ENCODE measurements at regions not wholly inside any gene's neighbourhood (a gene's known extent, or its start where the extent isn't known, plus 50 kb on each side); places are given as distances from the start of the nearest gene placed in this dataset.

DNA sequence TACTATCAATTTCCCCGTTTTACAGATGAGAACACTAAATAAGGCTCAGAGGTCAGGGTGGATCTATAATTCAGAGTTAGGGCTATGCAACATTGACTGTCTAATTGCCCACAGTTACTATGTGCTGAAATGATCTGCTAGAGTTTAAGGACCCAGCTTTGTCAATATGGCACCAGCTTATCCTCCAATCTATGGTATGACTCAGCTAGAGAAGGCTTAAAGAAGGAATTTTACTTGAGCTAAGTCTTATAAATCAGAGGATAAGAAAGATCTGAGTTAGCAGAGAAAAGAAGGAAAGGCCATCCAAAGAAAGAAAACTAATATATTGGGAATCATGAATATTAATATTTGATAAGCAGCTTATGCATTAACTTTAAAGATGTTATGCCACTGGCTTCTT lies 78.1 kb downstream of the ASB9 start:
- no CpG with 5 or more reads among the region's 1 CpG for WGBS (ENCODE audit: insufficient coverage)
- Histone ChIP-seq H3K9me3 (ENCODE audit: control insufficient read depth, insufficient read depth, low read length) (no peaks in the 10 kb centered on the region), H3K27ac (ENCODE audit: low read depth, low read length) (no peak overlapping the region), H3K4me1 (ENCODE audit: control insufficient read depth, insufficient read depth, low read length) (no peaks in the 10 kb centered on the region), H3K27me3 (ENCODE audit: control insufficient read depth, insufficient read depth, low read length) (peaks cover 9% of the 10 kb centered on the region), H3K4me3 (ENCODE audit: low read depth, low read length) (no peak overlapping the region), H3K36me3 (ENCODE audit: control insufficient read depth, insufficient read depth, low read length) (no peaks in the 10 kb centered on the region)
- DNase-seq (ENCODE audit: low read depth in 4 of 6, low spot score in 6 of 6) = no peak

DNA sequence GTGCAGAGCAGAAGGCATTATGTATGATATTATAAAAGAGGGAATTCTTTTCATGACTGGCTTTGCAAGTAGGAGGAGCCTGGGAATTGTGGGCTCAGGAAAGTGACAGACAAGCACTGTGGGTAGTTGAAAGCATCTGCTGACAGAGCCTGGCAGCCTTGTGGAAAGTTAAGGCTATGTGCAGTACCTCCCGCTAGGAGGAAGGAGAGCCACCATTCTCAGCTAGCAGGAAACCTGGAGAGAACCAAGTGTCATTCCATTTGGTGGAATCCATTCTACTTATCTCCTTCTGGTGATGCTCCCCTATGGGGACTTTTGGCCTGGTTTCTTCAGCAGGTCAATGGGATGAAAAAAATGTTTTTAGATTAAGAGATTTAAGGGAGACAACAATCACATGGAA lies 81.8 kb downstream of the ASB9 start:
- WGBS (ENCODE audit: insufficient coverage) = 82% methylated on average over 1 of the region's 1 CpG
- no peaks in the 10 kb centered on the region for H3K4me1 ChIP-seq (ENCODE audit: control insufficient read depth, insufficient read depth, low read length)
- no peaks in the 10 kb centered on the region for H3K9me3 ChIP-seq (ENCODE audit: control insufficient read depth, insufficient read depth, low read length)
- H3K27me3 ChIP-seq (ENCODE audit: control insufficient read depth, insufficient read depth, low read length) = peaks cover 9% of the 10 kb centered on the region
- no peaks in the 10 kb centered on the region for H3K36me3 ChIP-seq (ENCODE audit: control insufficient read depth, insufficient read depth, low read length)
- no peak for DNase-seq (ENCODE audit: low read depth in 4 of 6, low spot score in 6 of 6)
- H3K27ac ChIP-seq (ENCODE audit: low read depth, low read length) = no peak overlapping the region
- H3K4me3 ChIP-seq (ENCODE audit: low read depth, low read length) = no peak overlapping the region

DNA sequence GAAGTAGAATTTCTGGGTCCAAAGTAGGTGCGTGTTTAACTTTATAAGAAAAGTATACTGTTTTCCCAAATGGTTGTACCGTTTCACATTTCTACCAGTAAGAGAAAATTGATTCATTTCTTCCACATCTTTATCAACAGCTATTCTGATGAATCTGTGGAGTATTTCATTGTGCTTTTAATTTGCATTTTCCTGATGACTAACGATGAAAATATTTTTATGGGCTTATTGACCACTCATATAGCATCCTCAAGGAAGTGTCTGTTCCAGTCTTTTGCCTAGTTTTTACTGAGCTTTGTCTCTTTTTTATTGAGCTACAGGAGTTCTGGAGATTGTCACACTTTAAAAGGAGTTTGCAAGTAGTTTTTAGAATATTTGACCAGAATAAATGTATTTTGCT lies 92.6 kb downstream of the ASB9 start:
- WGBS (ENCODE audit: insufficient coverage) = no CpG with 5 or more reads among the region's 3 CpGs
- Histone ChIP-seq H3K27me3 (ENCODE audit: control insufficient read depth, insufficient read depth, low read length) (peaks cover 8% of the 10 kb centered on the region), H3K27ac (ENCODE audit: low read depth, low read length) (no peak overlapping the region), H3K9me3 (ENCODE audit: control insufficient read depth, insufficient read depth, low read length) (no peaks in the 10 kb centered on the region), H3K4me3 (ENCODE audit: low read depth, low read length) (no peak overlapping the region), H3K4me1 (ENCODE audit: control insufficient read depth, insufficient read depth, low read length) (no peaks in the 10 kb centered on the region), H3K36me3 (ENCODE audit: control insufficient read depth, insufficient read depth, low read length) (no peaks in the 10 kb centered on the region)
- DNase-seq (ENCODE audit: low read depth in 4 of 6, low spot score in 6 of 6) = no peak

DNA sequence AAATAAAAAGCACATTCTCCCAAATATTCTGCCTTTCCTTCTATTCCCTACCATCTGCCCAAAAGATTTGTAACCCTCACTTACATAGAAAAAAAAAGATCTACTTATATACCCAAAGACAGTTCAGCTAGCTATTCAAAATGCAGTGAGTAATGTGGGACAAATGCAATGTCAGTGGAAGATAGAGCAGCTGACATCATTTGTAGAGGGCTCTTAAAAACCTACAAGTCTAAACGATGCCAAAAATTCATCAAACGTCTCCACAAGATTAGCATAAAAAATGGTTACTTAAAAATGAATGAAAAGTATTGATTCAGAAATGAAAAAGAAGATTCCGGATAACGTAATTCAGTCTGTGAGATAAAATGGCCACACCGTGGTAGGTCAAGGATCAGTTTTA lies 96.5 kb downstream of the ASB9 start:
- Histone ChIP-seq H3K27ac (ENCODE audit: low read depth, low read length) (no peak overlapping the region), H3K4me3 (ENCODE audit: low read depth, low read length) (no peak overlapping the region), H3K36me3 (ENCODE audit: control insufficient read depth, insufficient read depth, low read length) (no peaks in the 10 kb centered on the region), H3K4me1 (ENCODE audit: control insufficient read depth, insufficient read depth, low read length) (no peaks in the 10 kb centered on the region), H3K27me3 (ENCODE audit: control insufficient read depth, insufficient read depth, low read length) (peaks cover 14% of the 10 kb centered on the region), H3K9me3 (ENCODE audit: control insufficient read depth, insufficient read depth, low read length) (no peaks in the 10 kb centered on the region)
- DNase-seq (ENCODE audit: low read depth in 4 of 6, low spot score in 6 of 6) = peak in 2 of 6 donors; percentile 4 to 6
- no CpG with 5 or more reads among the region's 5 CpGs for WGBS (ENCODE audit: insufficient coverage)

DNA sequence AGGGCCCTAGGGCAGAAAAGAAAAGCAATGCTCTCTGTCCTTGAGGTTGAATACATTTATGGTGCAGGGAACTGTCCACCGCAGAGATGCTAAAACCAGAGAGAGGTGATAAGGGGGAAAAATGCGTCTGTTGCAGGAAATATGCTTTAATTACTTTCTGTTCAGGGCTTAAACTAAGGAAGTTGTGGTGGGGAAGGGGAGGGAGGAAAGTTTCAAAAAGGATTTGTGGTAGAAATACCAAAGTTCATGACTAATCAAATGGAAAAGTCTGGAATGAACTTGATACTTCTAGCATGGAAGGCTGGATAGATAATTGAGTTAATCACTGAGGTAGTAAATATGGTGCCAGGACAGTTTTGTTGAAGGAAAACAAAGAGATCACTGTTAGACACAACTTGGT lies 99.0 kb downstream of the ASB9 start:
- Histone ChIP-seq H3K4me1 (ENCODE audit: control insufficient read depth, insufficient read depth, low read length) (no peaks in the 10 kb centered on the region), H3K36me3 (ENCODE audit: control insufficient read depth, insufficient read depth, low read length) (no peaks in the 10 kb centered on the region), H3K4me3 (ENCODE audit: low read depth, low read length) (no peak overlapping the region), H3K27me3 (ENCODE audit: control insufficient read depth, insufficient read depth, low read length) (peaks cover 14% of the 10 kb centered on the region), H3K27ac (ENCODE audit: low read depth, low read length) (no peak overlapping the region), H3K9me3 (ENCODE audit: control insufficient read depth, insufficient read depth, low read length) (no peaks in the 10 kb centered on the region)
- WGBS (ENCODE audit: insufficient coverage) = 49% methylated on average over 2 of the region's 2 CpGs
- no peak for DNase-seq (ENCODE audit: low read depth in 4 of 6, low spot score in 6 of 6)

DNA sequence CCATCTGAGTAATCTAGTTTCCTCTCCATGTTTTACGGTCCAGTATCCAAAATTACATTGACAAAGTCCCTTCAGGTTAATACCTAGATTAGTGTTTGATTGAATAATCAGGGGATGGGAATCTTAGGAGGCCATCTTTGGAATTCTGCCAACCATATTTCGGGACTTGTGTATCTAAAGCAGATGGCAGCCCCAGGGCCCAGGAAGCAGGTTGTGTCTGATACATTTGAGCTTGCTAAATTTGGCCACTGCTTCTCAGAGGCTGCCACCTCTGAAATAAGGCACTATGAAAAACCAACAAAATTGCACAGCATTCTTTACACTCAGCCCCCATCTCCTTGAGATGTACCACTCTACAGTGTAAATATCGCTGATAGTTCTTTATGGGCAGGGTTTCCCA lies 102.1 kb downstream of the ASB9 start:
- no peaks in the 10 kb centered on the region for H3K36me3 ChIP-seq (ENCODE audit: control insufficient read depth, insufficient read depth, low read length)
- no peaks in the 10 kb centered on the region for H3K9me3 ChIP-seq (ENCODE audit: control insufficient read depth, insufficient read depth, low read length)
- H3K4me3 ChIP-seq (ENCODE audit: low read depth, low read length) = no peak overlapping the region
- H3K4me1 ChIP-seq (ENCODE audit: control insufficient read depth, insufficient read depth, low read length) = no peaks in the 10 kb centered on the region
- no peak overlapping the region for H3K27ac ChIP-seq (ENCODE audit: low read depth, low read length)
- no peak for DNase-seq (ENCODE audit: low read depth in 4 of 6, low spot score in 6 of 6)
- H3K27me3 ChIP-seq (ENCODE audit: control insufficient read depth, insufficient read depth, low read length) = peaks cover 16% of the 10 kb centered on the region
- 50% methylated on average over 2 of the region's 3 CpGs for WGBS (ENCODE audit: insufficient coverage)

DNA sequence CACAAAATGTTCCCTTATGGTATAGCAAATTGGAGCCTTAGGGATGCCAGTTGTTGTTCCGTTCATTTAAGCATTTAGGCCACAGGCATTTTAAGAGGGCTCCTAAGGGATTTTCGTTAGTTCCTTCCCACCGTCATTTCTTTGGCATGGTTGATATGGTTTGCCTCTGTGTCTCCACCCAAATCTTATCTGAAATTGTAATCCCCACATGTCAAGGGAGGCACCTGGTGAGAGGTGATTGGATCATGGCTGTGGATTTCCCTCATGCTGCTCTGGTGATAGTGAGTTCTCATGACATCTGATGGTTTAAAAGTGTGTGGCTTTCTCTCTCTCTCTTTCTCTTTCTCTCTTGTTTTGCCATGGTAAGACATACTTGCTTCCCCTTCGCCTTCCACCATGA lies 104.1 kb downstream of the ASB9 start:
- H3K4me3 ChIP-seq (ENCODE audit: low read depth, low read length) = no peak overlapping the region
- no peaks in the 10 kb centered on the region for H3K9me3 ChIP-seq (ENCODE audit: control insufficient read depth, insufficient read depth, low read length)
- H3K4me1 ChIP-seq (ENCODE audit: control insufficient read depth, insufficient read depth, low read length) = no peaks in the 10 kb centered on the region
- DNase-seq (ENCODE audit: low read depth in 4 of 6, low spot score in 6 of 6) = no peak
- H3K36me3 ChIP-seq (ENCODE audit: control insufficient read depth, insufficient read depth, low read length) = no peaks in the 10 kb centered on the region
- H3K27ac ChIP-seq (ENCODE audit: low read depth, low read length) = no peak overlapping the region
- 40% methylated on average over 1 of the region's 4 CpGs for WGBS (ENCODE audit: insufficient coverage)
- H3K27me3 ChIP-seq (ENCODE audit: control insufficient read depth, insufficient read depth, low read length) = peaks cover 10% of the 10 kb centered on the region

DNA sequence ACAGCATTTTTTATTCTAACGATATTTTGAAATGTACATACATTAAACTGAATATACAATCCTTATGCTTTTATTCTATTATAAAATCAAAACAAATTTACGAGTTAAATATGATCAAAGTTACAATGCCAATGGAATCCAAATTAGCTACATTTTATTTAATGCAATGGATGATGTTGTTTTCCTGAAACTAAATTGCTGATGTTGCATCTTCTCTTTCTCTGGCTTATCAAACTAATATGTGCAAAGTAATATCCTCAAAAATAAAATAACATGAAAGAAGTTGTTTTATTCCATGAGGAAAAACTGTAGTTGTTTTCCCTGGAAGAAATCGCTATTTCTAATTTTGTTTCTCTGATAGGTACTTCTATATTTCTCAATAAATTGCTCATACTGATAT lies 106.8 kb downstream of the ASB9 start:
- H3K9me3 ChIP-seq (ENCODE audit: control insufficient read depth, insufficient read depth, low read length) = no peaks in the 10 kb centered on the region
- no peaks in the 10 kb centered on the region for H3K4me1 ChIP-seq (ENCODE audit: control insufficient read depth, insufficient read depth, low read length)
- no peak overlapping the region for H3K27ac ChIP-seq (ENCODE audit: low read depth, low read length)
- peaks cover 13% of the 10 kb centered on the region for H3K27me3 ChIP-seq (ENCODE audit: control insufficient read depth, insufficient read depth, low read length)
- no peaks in the 10 kb centered on the region for H3K36me3 ChIP-seq (ENCODE audit: control insufficient read depth, insufficient read depth, low read length)
- WGBS (ENCODE audit: insufficient coverage) = no CpG with 5 or more reads among the region's 3 CpGs
- H3K4me3 ChIP-seq (ENCODE audit: low read depth, low read length) = no peak overlapping the region
- DNase-seq (ENCODE audit: low read depth in 4 of 6, low spot score in 6 of 6) = no peak

DNA sequence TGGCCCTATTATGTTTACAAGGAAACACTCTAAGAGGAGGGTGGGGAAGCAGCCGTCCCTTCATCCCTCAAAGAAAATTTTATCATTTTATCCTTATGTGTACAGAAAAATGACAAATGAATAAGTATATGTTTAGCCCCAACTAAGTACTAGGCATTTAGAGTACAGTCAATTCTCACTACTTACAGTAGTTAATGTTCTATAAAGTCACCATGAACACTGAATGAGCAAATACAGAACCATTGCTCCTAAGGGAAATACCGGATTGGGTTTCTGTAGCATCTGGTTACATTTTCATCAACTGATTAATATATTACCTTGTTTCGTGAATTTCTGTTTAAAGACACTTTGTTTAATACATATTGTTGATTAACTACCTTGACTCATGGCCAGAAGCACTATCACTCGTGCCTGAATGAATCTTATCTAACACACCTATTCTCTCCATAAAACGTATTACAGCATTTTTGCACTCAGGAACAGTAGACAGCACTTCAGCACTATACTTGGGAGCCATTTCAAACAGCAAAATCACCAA lies 109.3 kb downstream of the ASB9 start:
- H3K27me3 ChIP-seq (ENCODE audit: control insufficient read depth, insufficient read depth, low read length) = peaks cover 13% of the 10 kb centered on the region
- no peak for DNase-seq (ENCODE audit: low read depth in 4 of 6, low spot score in 6 of 6)
- H3K9me3 ChIP-seq (ENCODE audit: control insufficient read depth, insufficient read depth, low read length) = no peaks in the 10 kb centered on the region
- H3K4me3 ChIP-seq (ENCODE audit: low read depth, low read length) = no peak overlapping the region
- WGBS (ENCODE audit: insufficient coverage) = 60% methylated on average over 1 of the region's 5 CpGs
- H3K36me3 ChIP-seq (ENCODE audit: control insufficient read depth, insufficient read depth, low read length) = no peaks in the 10 kb centered on the region
- H3K4me1 ChIP-seq (ENCODE audit: control insufficient read depth, insufficient read depth, low read length) = no peaks in the 10 kb centered on the region
- no peak overlapping the region for H3K27ac ChIP-seq (ENCODE audit: low read depth, low read length)

DNA sequence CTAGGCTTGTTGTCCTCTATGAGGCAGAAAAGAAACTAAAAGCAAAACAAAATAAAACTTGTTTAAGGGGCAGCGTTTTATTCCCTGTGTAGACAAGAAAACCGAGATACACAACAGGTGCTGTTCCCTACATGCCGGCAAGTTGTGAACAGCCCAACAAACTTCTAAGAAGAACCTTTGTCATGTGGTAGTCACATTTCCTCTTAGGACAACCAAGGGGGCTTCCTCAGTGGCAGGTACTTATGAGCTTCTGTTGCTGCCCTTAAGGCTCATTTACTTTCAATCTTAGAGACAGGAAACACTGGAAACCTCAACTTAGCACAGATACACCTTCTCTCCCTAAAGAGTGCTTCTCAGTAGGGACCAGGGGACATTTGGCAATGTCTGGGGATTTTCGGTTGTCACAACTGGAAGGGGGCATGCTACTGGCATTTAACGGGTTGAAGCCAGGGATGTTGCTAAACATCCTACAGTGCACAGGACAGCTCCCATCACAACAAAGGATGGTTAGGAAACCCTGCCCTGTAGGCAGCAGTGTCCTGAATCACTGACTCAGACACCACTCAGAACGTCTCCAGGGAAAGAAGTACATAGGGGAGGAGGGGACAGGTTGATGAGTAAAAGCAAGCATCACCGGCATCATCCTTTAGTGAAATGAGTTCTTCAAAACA lies 111.0 kb downstream of the ASB9 start:
- no peak for DNase-seq (ENCODE audit: low read depth in 4 of 6, low spot score in 6 of 6)
- no peaks in the 10 kb centered on the region for H3K4me1 ChIP-seq (ENCODE audit: control insufficient read depth, insufficient read depth, low read length)
- WGBS (ENCODE audit: insufficient coverage) = 80% methylated on average over 5 of the region's 7 CpGs
- H3K27ac ChIP-seq (ENCODE audit: low read depth, low read length) = no peak overlapping the region
- H3K9me3 ChIP-seq (ENCODE audit: control insufficient read depth, insufficient read depth, low read length) = no peaks in the 10 kb centered on the region
- no peaks in the 10 kb centered on the region for H3K36me3 ChIP-seq (ENCODE audit: control insufficient read depth, insufficient read depth, low read length)
- H3K4me3 ChIP-seq (ENCODE audit: low read depth, low read length) = no peak overlapping the region
- peaks cover 11% of the 10 kb centered on the region for H3K27me3 ChIP-seq (ENCODE audit: control insufficient read depth, insufficient read depth, low read length)

All from spinal cord (tissue), 9 donors.